Posterior vena cava (tissue), 2 donors: ENCODE measurements at regions not wholly inside any gene's neighbourhood (a gene's known extent, or its start where the extent isn't known, plus 50 kb on each side); places are given as distances from the start of the nearest gene placed in this dataset.
"Not testable (repeated sequence)": the region's sequence is repeated elsewhere in the genome, so short reads cannot be mapped to it uniquely, and the experiment has no call there.

Source experiments
- DNase-seq: peaks from one replicate; pipeline ENCODE4 v3.0.0-alpha.2; 2020; ENCODE audit warnings: low spot score
- intact Hi-C, 2 donors: fragments of 100-400 bp; cut with DNase I; formaldehyde crosslinking; loops; one replicate each; pipeline versions ENCODE4 v1.14.1 to v1.14.2; 2022 to 2023
- donor health status: DM: yes; HTN: yes; CAD: no.
- donor health status: DM: yes; HTN: yes; CAD: no.

GRCh38 chr6:44022671-44023352 is 104.4 kb downstream of the MRPL14 start:
- intact Hi-C loops, result no loop called here
- peak; percentile 50 for DNase-seq

- DNase-seq, result peak; percentile 86
Measured at GRCh38 chr6:44022296-44022661, 105.0 kb downstream of the MRPL14 start.

DNA sequence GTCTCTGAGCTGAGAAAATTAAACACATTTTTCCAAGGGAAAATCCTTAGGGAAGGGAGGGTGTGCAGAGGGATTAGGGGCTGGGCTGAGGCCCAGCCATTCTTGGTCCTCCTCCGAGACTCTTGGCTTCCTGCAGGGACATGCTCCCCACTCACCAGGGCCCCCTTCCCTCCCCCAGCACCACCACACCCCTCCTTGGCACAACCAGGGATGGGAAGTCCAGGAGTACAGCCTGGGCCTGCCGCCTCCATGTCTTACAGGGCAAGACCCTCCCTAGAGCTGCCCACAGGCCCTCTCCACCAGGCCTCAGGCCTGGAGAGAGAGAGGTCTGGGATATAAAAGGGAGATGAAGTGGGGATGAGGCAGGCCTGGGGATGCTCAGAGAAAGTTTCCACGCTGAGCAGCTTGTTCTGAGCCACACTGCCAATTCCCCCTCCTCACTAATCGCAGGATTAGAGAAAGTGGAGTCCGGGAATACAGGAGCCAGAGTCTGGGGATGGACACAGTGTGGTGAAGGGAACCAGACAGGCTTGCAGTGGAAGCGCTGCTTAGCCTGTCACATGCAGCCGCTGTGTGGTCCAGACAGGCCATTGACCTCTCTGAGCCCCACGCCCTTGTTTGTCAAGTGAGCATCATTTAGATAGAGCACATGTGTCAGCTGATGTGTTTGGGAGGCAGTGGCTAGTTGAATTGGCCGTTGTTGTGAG is 105.5 kb downstream of the MRPL14 start:
- intact Hi-C loops, result no loop called here
- DNase-seq, result peak; percentile 84

More at GRCh38 chr6:44022296-44022661, 105.0 kb downstream of the MRPL14 start:
- intact Hi-C loops, result no loop called here

- intact Hi-C loops, result no loop called here
- no peak for DNase-seq
Measured at GRCh38 chr6:44020664-44021425, 106.4 kb downstream of the MRPL14 start.

- intact Hi-C loops, result no loop called here
- DNase-seq, result peak; percentile 84
Measured at GRCh38 chr6:44020148-44020547, 107.1 kb downstream of the MRPL14 start.

- DNase-seq, intact Hi-C loops: not testable (repeated sequence)
Measured at GRCh38 chr6:44017307-44017706, 109.9 kb downstream of the MRPL14 start.

- intact Hi-C loops, result no loop called here
- DNase-seq, result peak; percentile 58
Measured at GRCh38 chr6:44016131-44016870, 111.0 kb downstream of the MRPL14 start.

DNA sequence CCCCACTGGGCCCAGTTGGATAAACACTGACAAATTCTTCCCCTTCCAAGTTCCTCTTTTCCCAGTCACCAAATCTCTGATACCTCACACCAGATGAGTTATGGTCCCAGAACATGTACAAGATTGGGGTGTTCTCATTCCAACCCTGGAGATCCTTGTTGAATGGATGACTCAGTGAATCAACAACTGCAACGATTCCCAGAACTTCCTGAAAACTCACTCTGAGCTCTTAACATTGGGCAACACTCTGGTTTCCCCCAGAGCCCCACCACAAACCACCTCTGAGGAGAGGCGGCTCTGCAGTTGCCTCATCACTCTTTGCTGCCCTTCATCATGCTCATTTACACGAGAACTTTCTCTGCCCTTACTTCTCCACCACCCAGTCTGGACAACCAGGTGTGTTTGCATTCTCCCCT is 115.2 kb downstream of the MRPL14 start:
- DNase-seq, result peak; percentile 66
- intact Hi-C loops, result no loop called here

- intact Hi-C loops, result no loop called here
- DNase-seq, result no peak
Measured at GRCh38 chr6:44011350-44011920, 115.8 kb downstream of the MRPL14 start.

DNA sequence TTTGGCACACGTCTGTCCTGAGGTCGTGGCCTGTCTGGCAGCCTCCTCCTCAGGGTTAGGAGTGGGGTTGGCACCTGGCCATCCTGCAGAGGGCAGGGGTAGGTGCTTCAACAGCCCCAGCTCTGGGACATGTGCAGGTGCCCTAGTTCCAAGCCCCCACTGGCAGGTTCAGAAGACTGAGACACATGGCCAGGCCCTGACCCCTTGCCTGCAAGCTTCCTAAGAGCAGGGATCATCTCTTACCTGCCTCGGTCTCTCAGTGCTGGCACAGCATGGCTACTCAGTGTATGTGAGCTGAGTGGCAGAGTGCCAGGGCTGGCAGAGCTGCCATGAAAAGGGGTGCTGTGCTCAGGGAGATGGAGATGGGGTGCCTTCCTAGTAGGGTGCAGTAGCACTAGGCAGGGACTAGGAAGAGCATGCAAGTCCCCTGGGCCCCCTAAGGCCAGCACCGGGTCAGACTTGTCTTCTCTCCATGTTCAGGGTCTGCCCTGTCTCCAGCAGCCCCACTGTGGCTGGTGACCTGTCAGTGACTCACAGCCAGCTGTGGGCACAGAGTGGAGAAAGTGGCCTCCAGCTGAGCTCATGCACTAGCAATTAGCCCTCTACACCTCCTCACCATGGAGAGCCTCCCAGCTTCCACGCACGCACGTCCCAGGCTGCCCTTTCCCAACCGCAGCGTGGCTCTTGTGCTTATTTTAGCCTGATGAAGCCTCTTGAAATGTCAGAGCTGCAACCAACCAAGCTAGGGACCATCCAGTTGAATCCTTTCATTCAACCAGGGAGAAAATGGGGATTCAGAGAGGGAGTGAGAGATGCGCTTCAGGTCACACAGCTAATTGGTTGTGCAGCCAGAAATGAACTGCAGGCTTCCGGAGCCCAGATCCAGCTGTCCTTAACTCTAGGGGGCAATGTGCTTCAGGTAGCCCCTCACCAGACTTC is 116.6 kb downstream of the MRPL14 start:
- DNase-seq, result peak; percentile 78
- intact Hi-C loops, result no loop called here

DNA sequence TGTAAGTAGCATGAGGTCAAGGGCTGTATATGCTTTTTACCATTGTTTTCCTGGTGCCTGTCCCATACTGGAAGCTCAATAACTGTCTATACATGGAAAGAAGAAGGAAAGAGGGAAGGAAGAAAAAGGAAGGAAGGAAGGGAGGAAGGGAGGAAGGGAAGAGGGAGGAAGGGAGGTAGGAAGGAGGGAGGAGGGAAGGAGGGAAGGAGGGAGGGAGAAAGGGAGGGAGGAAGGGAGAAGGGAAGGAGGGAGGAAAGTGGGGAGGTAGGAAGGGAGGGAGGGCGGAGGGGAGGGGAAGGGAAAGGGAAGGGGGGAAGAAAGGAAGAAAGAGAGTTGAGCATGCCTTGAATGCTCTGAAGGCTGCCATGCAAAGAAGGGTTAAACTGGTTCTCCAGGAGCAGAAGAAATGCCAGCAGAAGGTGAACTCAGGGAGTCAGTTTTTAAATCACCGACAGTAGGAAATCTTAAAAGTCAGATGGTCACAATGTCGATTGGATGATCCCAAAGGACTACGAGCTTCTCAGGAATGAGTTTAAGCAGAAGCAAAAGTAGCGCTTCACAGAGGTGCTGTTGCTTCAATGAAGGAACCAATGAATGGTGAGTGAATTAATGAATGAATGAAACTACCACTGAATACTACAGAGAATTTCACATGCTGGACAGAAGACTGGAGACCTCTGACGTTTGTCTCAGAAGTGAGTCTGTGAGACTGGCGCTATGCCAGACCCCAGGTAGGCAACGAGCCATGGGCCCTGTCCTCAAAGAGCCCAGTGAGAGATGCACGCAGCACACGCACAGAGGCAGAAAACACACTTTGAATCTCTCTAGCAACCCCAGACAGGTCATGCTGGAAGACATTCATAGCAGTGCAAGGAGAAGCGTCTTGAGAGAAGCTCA is 117.6 kb downstream of the MRPL14 start:
- intact Hi-C loops, result loop anchor here in 1 of 2 donors (5.0 kb wide), 1 partner anchor 58 kb away; no protein-coding TSS in a partner anchor
- peak; percentile 80 for DNase-seq

- DNase-seq, result no peak
- intact Hi-C loops, result loop anchor here in 1 of 2 donors (5.0 kb wide), 1 partner anchor 58 kb away; no protein-coding TSS in a partner anchor
Measured at GRCh38 chr6:44008821-44009370, 118.4 kb downstream of the MRPL14 start.

GRCh38 chr6:44007818-44008621 is 119.2 kb downstream of the MRPL14 start:
- peak; percentile 68 for DNase-seq
- intact Hi-C loops, result loop anchor here in 1 of 2 donors (5.0 kb wide), 1 partner anchor 59 kb away; no protein-coding TSS in a partner anchor

- DNase-seq, result no peak
- intact Hi-C loops, result loop anchor here in 1 of 2 donors (5.0 kb wide), 1 partner anchor 60 kb away; no protein-coding TSS in a partner anchor
Measured at GRCh38 chr6:44006872-44007303, 120.4 kb downstream of the MRPL14 start.

- DNase-seq, result peak; percentile 45
- intact Hi-C loops, result loop anchor here in 1 of 2 donors (5.0 kb wide), 1 partner anchor 61 kb away; no protein-coding TSS in a partner anchor
Measured at GRCh38 chr6:44006123-44006871, 121.0 kb downstream of the MRPL14 start.
